AG04450 (cell line): ENCODE measurements at regions not wholly inside any gene's neighbourhood (a gene's known extent, or its start where the extent isn't known, plus 50 kb on each side); places are given as distances from the start of the nearest gene placed in this dataset.

Source experiments
- CTCF ChIA-PET: fragments of 300-600, 350-600 bp; formaldehyde crosslinking; extraction: SDS; loops from one replicate; lab custom pipeline; 2022; ENCODE audit warnings: antibody characterized with exemption, inconsistent platforms; lab: Charles Lee
- POLR2A ChIA-PET: fragments of 350-600 bp; formaldehyde crosslinking; extraction: SDS; loops from one replicate; lab custom pipeline; 2021; ENCODE audit warnings: antibody characterized with exemption, inconsistent platforms; lab: Yijun Ruan, JAX
- DNase-seq: peaks from one replicate; pipeline ENCODE4 v3.0.0-alpha.2; 2011; ENCODE audit warnings: low read depth, low spot score
- H3K27ac ChIP-seq: one replicate; pipeline ENCODE4 v1.5.1; 2012; ENCODE audit warnings: low read depth, low read length, control low read depth
- H3K27me3 ChIP-seq: one replicate; pipeline ENCODE4 v1.6.0; 2012; ENCODE audit warnings: low read length; ENCODE audit not compliant: control insufficient read depth, insufficient read depth
- H3K4me3 ChIP-seq: 2 replicates; pipeline ENCODE4 v1.5.1; 2011; ENCODE audit warnings: mild to moderate bottlenecking, low read depth, low read length, control low read depth
- H3K9me3 ChIP-seq: 2 replicates; pipeline ENCODE4 v1.5.1; 2012; ENCODE audit warnings: low read length; ENCODE audit not compliant: control insufficient read depth, insufficient read depth
- CTCF ChIP-seq: IDR thresholded peaks from 2 replicates; pipeline ENCODE4 v1.5.1; 2011; ENCODE audit warnings: low read depth, low read length, control low read depth, inconsistent platforms

- H3K9me3 ChIP-seq = no peaks in the 10 kb centered on the region
- ChIA-PET CTCF (no interaction called here), POLR2A (no interaction called here)
- no peak overlapping the region for H3K27ac ChIP-seq
- no peak overlapping the region for H3K4me3 ChIP-seq
- TF ChIP-seq CTCF = no peak
- DNase-seq = no peak
- H3K27me3 ChIP-seq = no peaks in the 10 kb centered on the region
These were observed 1571.6 kb upstream of the ACO1 start for GRCh38 chr9:30812821-30813220.

GRCh38 chr9:30815585-30815984 lies 1568.9 kb upstream of the ACO1 start:
- no peak overlapping the region for H3K27ac ChIP-seq
- no peak for TF ChIP-seq CTCF
- CTCF ChIA-PET = no interaction called here
- no peaks in the 10 kb centered on the region for H3K27me3 ChIP-seq
- H3K4me3 ChIP-seq = no peak overlapping the region
- no peak for DNase-seq
- POLR2A ChIA-PET = no interaction called here
- no peaks in the 10 kb centered on the region for H3K9me3 ChIP-seq

GRCh38 chr9:30845136-30845535 lies 1539.3 kb upstream of the ACO1 start:
- Histone ChIP-seq H3K9me3 (peaks cover 10% of the 10 kb centered on the region), H3K27me3 (no peaks in the 10 kb centered on the region), H3K27ac (no peak overlapping the region), H3K4me3 (no peak overlapping the region)
- CTCF ChIA-PET = no interaction called here
- POLR2A ChIA-PET = no interaction called here
- no peak for DNase-seq
- TF ChIP-seq CTCF = no peak

GRCh38 chr9:30846651-30847050 lies 1537.8 kb upstream of the ACO1 start:
- peaks cover 13% of the 10 kb centered on the region for H3K9me3 ChIP-seq
- no peak overlapping the region for H3K4me3 ChIP-seq
- TF ChIP-seq CTCF = no peak
- no peak for DNase-seq
- CTCF ChIA-PET = no interaction called here
- H3K27ac ChIP-seq = no peak overlapping the region
- H3K27me3 ChIP-seq = no peaks in the 10 kb centered on the region
- POLR2A ChIA-PET = no interaction called here

- DNase-seq = no peak
- Histone ChIP-seq H3K4me3 (no peak overlapping the region), H3K27me3 (no peaks in the 10 kb centered on the region), H3K27ac (no peak overlapping the region), H3K9me3 (peaks cover 14% of the 10 kb centered on the region)
- POLR2A ChIA-PET = no interaction called here
- TF ChIP-seq CTCF = no peak
- CTCF ChIA-PET = no interaction called here
These were observed 1532.8 kb upstream of the ACO1 start for GRCh38 chr9:30851600-30851999.
